ENCODE measurements at regions not wholly inside any gene's neighbourhood (a gene's known extent, or its start where the extent isn't known, plus 50 kb on each side); places are given as distances from the start of the nearest gene placed in this dataset.

DNA sequence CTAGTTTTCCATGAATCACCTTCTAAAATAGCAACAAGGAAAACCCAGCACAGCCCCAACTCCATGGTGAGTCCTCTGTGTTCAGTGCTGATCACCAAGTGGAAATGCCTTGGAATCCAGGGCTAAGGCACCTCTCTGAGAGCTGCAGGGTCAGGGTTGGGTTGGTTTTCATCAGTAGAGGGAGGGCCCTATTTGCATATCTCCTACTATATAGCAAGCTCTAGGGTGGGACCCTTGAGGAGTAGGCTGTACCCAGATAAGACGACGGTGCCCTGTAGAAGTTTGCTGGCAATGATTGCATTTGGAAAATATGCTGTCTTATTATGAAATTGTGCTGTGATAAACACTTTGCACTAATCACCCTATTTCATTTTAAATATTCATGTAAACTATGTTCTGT is 1011.8 kb downstream of the TMEM121 start:
- TF ChIP-seq, protein P1, sequence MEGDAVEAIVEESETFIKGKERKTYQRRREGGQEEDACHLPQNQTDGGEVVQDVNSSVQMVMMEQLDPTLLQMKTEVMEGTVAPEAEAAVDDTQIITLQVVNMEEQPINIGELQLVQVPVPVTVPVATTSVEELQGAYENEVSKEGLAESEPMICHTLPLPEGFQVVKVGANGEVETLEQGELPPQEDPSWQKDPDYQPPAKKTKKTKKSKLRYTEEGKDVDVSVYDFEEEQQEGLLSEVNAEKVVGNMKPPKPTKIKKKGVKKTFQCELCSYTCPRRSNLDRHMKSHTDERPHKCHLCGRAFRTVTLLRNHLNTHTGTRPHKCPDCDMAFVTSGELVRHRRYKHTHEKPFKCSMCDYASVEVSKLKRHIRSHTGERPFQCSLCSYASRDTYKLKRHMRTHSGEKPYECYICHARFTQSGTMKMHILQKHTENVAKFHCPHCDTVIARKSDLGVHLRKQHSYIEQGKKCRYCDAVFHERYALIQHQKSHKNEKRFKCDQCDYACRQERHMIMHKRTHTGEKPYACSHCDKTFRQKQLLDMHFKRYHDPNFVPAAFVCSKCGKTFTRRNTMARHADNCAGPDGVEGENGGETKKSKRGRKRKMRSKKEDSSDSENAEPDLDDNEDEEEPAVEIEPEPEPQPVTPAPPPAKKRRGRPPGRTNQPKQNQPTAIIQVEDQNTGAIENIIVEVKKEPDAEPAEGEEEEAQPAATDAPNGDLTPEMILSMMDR (IDR thresholded peaks at IDR 0.05), result no peak
- TF ChIP-seq EZH2 (IDR thresholded peaks at IDR 0.05; ENCODE audit: borderline replicate concordance, insufficient read depth, low read depth, low read length, poor library complexity, severe bottlenecking), result no peak
